OCI-LY3 (cell line): ENCODE measurements at regions not wholly inside any gene's neighbourhood (a gene's known extent, or its start where the extent isn't known, plus 50 kb on each side); places are given as distances from the start of the nearest gene placed in this dataset.

Experiments
- H2AFZ ChIP-seq: fragments of 200-600, 300-600 bp; shearing (Covaris generic); 2 replicates; pipeline ENCODE4 v1.6.0; 2014; ENCODE audit warnings: antibody characterized with exemption, low read depth, low read length
- H3K27ac ChIP-seq: fragments of 200-600, 300-600 bp; sonication (generic); 2 replicates; pipeline ENCODE4 v1.5.1; 2014; ENCODE audit warnings: mild to moderate bottlenecking, low read length, moderate library complexity, mixed read lengths
- H3K27me3 ChIP-seq: fragments of 200-600, 300-600 bp; sonication (generic); 2 replicates; pipeline ENCODE4 v1.6.1; 2014; ENCODE audit warnings: low read depth, low read length, mixed read lengths
- H3K36me3 ChIP-seq: fragments of 200-600, 300-600 bp; sonication (generic); replicated peaks from 2 replicates; pipeline ENCODE3; 2014; ENCODE audit warnings: low read depth, low read length, mixed read lengths
- H3K4me1 ChIP-seq: fragments of 300-600, 200-600 bp; sonication (generic); 2 replicates; pipeline ENCODE4 v1.6.1; 2014; ENCODE audit warnings: low read length, mixed read lengths
- H3K4me2 ChIP-seq: fragments of 200-600, 300-600 bp; sonication (generic); 2 replicates; pipeline ENCODE4 v1.6.1; 2014; ENCODE audit warnings: low read length, mixed read lengths
- H3K4me3 ChIP-seq: fragments of 300-600, 200-600 bp; sonication (generic); 2 replicates; pipeline ENCODE4 v1.5.1; 2014; ENCODE audit warnings: antibody characterized with exemption, mild to moderate bottlenecking, low read length, moderate library complexity
- H3K79me2 ChIP-seq: fragments of 300-600, 200-600 bp; shearing (Covaris generic); 2 replicates; pipeline ENCODE4 v1.6.1; 2014; ENCODE audit warnings: mild to moderate bottlenecking, low read length, mixed read lengths
- H3K9ac ChIP-seq: fragments of 300-600, 200-600 bp; shearing (Covaris generic); 2 replicates; pipeline ENCODE4 v1.6.0; 2014; ENCODE audit warnings: mild to moderate bottlenecking, low read length, moderate library complexity
- H3K9me3 ChIP-seq: fragments of 200-600, 300-600 bp; shearing (Covaris generic); 2 replicates; pipeline ENCODE4 v1.6.1; 2014; ENCODE audit warnings: low read length, mixed read lengths; ENCODE audit not compliant: insufficient read depth
- H4K20me1 ChIP-seq: fragments of 200-600, 300-600 bp; sonication (generic); 2 replicates; pipeline ENCODE4 v1.6.1; 2016; ENCODE audit warnings: low read length, mixed read lengths; ENCODE audit not compliant: insufficient read depth
- CTCF ChIP-seq: fragments of 200-600, 300-600 bp; sonication (generic); IDR thresholded peaks from 2 replicates; pipeline ENCODE4 v1.5.1; 2014; ENCODE audit warnings: antibody characterized with exemption, low read length, low read depth
- EZH2phosphoT487 ChIP-seq: fragments of 200-600 bp; shearing (Covaris generic); IDR thresholded peaks from 2 replicates; pipeline ENCODE4 v1.6.1; 2018; ENCODE audit warnings: antibody characterized with exemption, mixed run types, low read depth

GRCh38 chrX:110428144-110428543 is 69.5 kb downstream of the RTL9 start:
- Histone ChIP-seq H3K27ac (no peak overlapping the region), H4K20me1 (no peaks in the 10 kb centered on the region)

GRCh38 chrX:110430293-110431076 is 71.8 kb downstream of the RTL9 start:
- H4K20me1 ChIP-seq = no peaks in the 10 kb centered on the region
- no peaks in the 10 kb centered on the region for H3K9me3 ChIP-seq
- no peak overlapping the region for H3K9ac ChIP-seq
- H3K4me2 ChIP-seq = peak overlapping the region; percentile 7; the same call in 1 of the 2 replicates
- no peaks in the 10 kb centered on the region for H3K36me3 ChIP-seq
- no peak overlapping the region; the same call in 1 of the 2 replicates for H3K27ac ChIP-seq
- peaks cover 9% of the 10 kb centered on the region for H3K4me1 ChIP-seq
- TF ChIP-seq CTCF = no peak
- TF ChIP-seq EZH2phosphoT487 = no peak
- no peaks in the 10 kb centered on the region for H3K79me2 ChIP-seq
- peaks cover 7% of the 10 kb centered on the region; the same call in 1 of the 2 replicates for H3K27me3 ChIP-seq
- no peak overlapping the region for H3K4me3 ChIP-seq
- no peak overlapping the region for H2AFZ ChIP-seq

More at GRCh38 chrX:110428144-110428543, 69.5 kb downstream of the RTL9 start:
- H3K9ac ChIP-seq = no peak overlapping the region
- peaks cover 7% of the 10 kb centered on the region; the same call in 1 of the 2 replicates for H3K27me3 ChIP-seq
- TF ChIP-seq CTCF (no peak), EZH2phosphoT487 (no peak)
- H3K4me1 ChIP-seq = peaks cover 9% of the 10 kb centered on the region
- no peaks in the 10 kb centered on the region for H3K79me2 ChIP-seq
- H3K4me3 ChIP-seq = no peak overlapping the region
- no peak overlapping the region for H2AFZ ChIP-seq
- no peaks in the 10 kb centered on the region for H3K36me3 ChIP-seq
- no peaks in the 10 kb centered on the region for H3K9me3 ChIP-seq
- H3K4me2 ChIP-seq = no peak overlapping the region

GRCh38 chrX:110432091-110432905 is 73.7 kb downstream of the RTL9 start:
- Histone ChIP-seq H3K27me3 (peaks cover 7% of the 10 kb centered on the region; the same call in 1 of the 2 replicates), H3K4me2 (no peak overlapping the region), H3K4me1 (peaks cover 9% of the 10 kb centered on the region), H3K27ac (no peak overlapping the region), H3K79me2 (no peaks in the 10 kb centered on the region), H3K9me3 (no peaks in the 10 kb centered on the region), H2AFZ (no peak overlapping the region), H3K36me3 (no peaks in the 10 kb centered on the region), H4K20me1 (no peaks in the 10 kb centered on the region), H3K9ac (no peak overlapping the region), H3K4me3 (no peak overlapping the region)
- TF ChIP-seq CTCF = no peak

- Histone ChIP-seq H3K4me2 (no peak overlapping the region), H3K9ac (no peak overlapping the region), H3K9me3 (no peaks in the 10 kb centered on the region), H3K79me2 (no peaks in the 10 kb centered on the region), H3K27ac (no peak overlapping the region), H3K4me1 (peaks cover 9% of the 10 kb centered on the region), H3K36me3 (no peaks in the 10 kb centered on the region), H2AFZ (no peak overlapping the region), H3K4me3 (no peak overlapping the region), H4K20me1 (no peaks in the 10 kb centered on the region), H3K27me3 (peaks cover 4% of the 10 kb centered on the region; the same call in 1 of the 2 replicates)
- TF ChIP-seq CTCF = no peak
These were observed 74.2 kb downstream of the RTL9 start for GRCh38 chrX:110432906-110433215.
